ENCODE measurements at regions not wholly inside any gene's neighbourhood (a gene's known extent, or its start where the extent isn't known, plus 50 kb on each side); places are given as distances from the start of the nearest gene placed in this dataset.

DNA sequence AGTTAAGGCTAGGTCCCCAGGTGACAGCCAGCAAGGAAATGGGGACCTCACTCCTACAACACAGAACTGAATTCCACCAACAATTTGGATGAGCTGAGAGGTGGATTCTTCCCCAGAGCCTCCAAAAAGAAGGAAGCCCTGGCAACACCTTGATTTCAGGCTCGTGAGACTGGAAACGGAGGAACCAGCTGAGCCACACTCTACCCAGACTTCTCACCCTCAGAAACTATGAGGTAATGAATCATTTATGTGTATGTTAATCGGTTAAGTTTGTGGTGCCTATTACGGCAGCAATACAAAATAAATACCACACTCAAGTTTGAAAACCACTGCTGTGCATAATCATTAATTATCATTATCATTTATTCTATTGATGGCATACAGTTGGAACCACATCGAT lies 532.4 kb upstream of the ANKRD30A start:
- WGBS, 2 donors: 83 to 91% methylated on average over 5 of the region's 5 CpGs
- H3K4me3 ChIP-seq (ENCODE audit: low read depth, poor library complexity, severe bottlenecking): no peak overlapping the region
- intact Hi-C loops (cut with DNase I; ENCODE audit: low total_unique reads): no loop called here
- DNase-seq (ENCODE audit: low spot score in 2 of 2): no peak
- TF ChIP-seq, protein P1, sequence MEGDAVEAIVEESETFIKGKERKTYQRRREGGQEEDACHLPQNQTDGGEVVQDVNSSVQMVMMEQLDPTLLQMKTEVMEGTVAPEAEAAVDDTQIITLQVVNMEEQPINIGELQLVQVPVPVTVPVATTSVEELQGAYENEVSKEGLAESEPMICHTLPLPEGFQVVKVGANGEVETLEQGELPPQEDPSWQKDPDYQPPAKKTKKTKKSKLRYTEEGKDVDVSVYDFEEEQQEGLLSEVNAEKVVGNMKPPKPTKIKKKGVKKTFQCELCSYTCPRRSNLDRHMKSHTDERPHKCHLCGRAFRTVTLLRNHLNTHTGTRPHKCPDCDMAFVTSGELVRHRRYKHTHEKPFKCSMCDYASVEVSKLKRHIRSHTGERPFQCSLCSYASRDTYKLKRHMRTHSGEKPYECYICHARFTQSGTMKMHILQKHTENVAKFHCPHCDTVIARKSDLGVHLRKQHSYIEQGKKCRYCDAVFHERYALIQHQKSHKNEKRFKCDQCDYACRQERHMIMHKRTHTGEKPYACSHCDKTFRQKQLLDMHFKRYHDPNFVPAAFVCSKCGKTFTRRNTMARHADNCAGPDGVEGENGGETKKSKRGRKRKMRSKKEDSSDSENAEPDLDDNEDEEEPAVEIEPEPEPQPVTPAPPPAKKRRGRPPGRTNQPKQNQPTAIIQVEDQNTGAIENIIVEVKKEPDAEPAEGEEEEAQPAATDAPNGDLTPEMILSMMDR (IDR thresholded peaks at IDR 0.05): no peak
- TF ChIP-seq POLR2A (IDR thresholded peaks at IDR 0.05): no peak

DNA sequence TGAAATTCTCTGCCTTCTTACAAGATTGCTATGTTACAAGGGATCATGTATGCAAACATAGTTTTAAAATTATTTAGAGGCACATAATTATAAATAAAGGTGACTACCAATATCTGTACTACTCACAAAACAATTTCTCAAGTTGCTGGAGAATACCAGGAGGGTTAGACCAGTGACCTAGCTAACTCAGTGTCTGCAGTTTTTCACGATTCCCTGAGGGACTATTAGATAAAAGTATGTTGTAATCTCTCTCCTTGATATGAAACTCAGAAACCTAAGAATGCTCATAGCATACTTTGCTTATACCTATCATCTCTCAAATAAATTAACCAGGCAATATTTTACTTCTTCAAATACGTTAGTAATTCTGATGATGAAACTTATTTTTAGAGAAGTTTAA lies 534.0 kb upstream of the ANKRD30A start:
- no peak for DNase-seq (ENCODE audit: low spot score in 2 of 2)
- H3K4me3 ChIP-seq (ENCODE audit: low read depth, poor library complexity, severe bottlenecking): no peak overlapping the region
- TF ChIP-seq POLR2A (IDR thresholded peaks at IDR 0.05): no peak
- TF ChIP-seq, protein P1 (IDR thresholded peaks at IDR 0.05): no peak
- intact Hi-C loops (cut with DNase I; ENCODE audit: low total_unique reads): no loop called here
- 59 to 64% methylated on average over 2 of the region's 2 CpGs for WGBS, 2 donors

DNA sequence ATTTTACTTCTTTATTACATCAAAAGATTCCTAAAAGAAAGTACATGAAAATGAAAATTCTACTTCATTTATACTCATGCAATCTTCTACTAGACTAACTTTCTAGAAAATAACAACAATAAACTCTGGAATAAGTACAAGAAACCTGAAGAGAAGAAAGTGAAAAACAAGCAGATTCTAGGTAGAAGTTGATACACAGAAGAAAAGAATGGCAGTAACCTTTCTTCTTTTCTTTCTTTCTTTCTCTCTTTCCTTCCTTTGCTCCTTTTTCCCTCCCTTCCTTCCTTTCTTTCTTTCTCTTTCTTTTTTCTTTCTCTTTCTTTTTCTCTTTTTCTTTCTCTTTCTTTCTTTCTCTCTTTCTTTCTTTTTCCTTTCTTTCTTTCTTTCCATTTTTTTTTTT lies 541.7 kb upstream of the ANKRD30A start:
- H3K4me3 ChIP-seq (ENCODE audit: low read depth, poor library complexity, severe bottlenecking): no peak overlapping the region
- intact Hi-C loops (cut with DNase I; ENCODE audit: low total_unique reads): no loop called here
- TF ChIP-seq, protein P1 (IDR thresholded peaks at IDR 0.05): no peak
- TF ChIP-seq POLR2A (IDR thresholded peaks at IDR 0.05): no peak
- DNase-seq (ENCODE audit: low spot score in 2 of 2): no peak

DNA sequence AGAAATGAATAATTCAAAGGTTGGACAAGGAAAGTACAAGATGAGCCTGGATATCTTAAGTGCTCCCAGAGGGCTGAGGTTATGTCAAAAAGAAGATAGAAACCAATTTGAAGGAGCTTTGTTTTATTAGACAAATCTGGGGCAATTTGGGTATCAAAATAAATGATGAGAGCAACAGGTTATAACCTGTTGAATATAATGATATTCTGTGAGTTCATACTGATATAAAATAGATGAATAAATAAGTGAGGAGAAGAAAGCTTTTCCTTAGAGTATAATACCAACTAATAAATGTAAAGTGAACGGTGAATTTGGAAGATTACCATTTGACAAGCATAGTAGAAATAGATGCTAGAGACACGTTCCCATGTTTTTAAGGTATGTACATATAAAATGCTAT lies 544.2 kb upstream of the ANKRD30A start:
- WGBS, 2 donors: 79 to 83% methylated on average over 2 of the region's 2 CpGs
- DNase-seq (ENCODE audit: low spot score in 2 of 2): no peak
- intact Hi-C loops (cut with DNase I; ENCODE audit: low total_unique reads): no loop called here
- TF ChIP-seq POLR2A (IDR thresholded peaks at IDR 0.05): no peak
- TF ChIP-seq, protein P1 (IDR thresholded peaks at IDR 0.05): no peak
- H3K4me3 ChIP-seq (ENCODE audit: low read depth, poor library complexity, severe bottlenecking): no peak overlapping the region

DNA sequence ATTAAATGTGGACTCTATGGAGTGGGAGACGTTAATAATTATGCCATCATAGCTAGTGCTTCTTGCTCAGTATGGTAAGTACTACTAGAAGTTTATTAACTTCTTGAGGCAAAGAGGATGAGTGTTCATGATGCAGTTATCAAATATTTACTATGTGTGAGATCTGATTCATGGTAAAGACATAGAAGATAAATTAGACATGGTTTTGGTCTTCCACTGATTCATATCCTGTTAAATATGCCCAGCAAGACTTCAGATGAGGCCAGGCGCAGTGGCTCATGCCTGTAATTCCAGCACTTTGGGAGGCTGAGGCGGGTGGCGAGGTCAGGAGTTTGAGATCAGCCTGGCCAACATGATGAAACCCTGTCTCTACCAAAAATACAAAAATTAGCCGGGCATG lies 547.1 kb upstream of the ANKRD30A start:
- 85 to 89% methylated on average over 5 of the region's 5 CpGs for WGBS, 2 donors
- DNase-seq (ENCODE audit: low spot score in 2 of 2): no peak
- TF ChIP-seq POLR2A (IDR thresholded peaks at IDR 0.05): no peak
- TF ChIP-seq, protein P1 (IDR thresholded peaks at IDR 0.05): no peak
- H3K4me3 ChIP-seq (ENCODE audit: low read depth, poor library complexity, severe bottlenecking): no peak overlapping the region
- intact Hi-C loops (cut with DNase I; ENCODE audit: low total_unique reads): no loop called here

DNA sequence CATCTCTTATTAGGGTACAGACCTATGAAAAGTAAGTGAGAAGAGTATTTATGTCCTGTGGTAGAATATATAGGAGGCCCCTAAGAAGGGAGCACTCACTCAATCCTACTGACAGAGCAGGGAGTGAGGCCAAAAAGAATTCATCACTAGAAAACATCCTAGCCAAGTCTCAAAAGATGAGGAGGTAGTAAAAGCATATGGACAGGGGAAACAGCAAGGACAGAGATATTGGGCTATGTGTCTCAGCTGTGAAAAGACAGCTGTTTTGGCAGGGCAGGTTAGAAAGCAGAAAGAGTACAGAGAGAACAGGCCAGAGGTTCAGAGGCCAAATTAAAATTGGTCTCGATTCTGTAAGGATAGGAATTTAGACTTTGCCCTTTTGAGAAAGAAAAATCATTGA lies 548.3 kb upstream of the ANKRD30A start:
- 84 to 88% methylated on average over 1 of the region's 1 CpG for WGBS, 2 donors
- intact Hi-C loops (cut with DNase I; ENCODE audit: low total_unique reads): no loop called here
- no peak overlapping the region for H3K4me3 ChIP-seq (ENCODE audit: low read depth, poor library complexity, severe bottlenecking)
- TF ChIP-seq, protein P1 (IDR thresholded peaks at IDR 0.05): no peak
- TF ChIP-seq POLR2A (IDR thresholded peaks at IDR 0.05): no peak
- DNase-seq (ENCODE audit: low spot score in 2 of 2): no peak

All from lower leg skin (tissue), 4 donors.